ENCODE measurements at regions not wholly inside any gene's neighbourhood (a gene's known extent, or its start where the extent isn't known, plus 50 kb on each side); places are given as distances from the start of the nearest gene placed in this dataset.
A peak's percentile ranks its signal among the peaks of the same experiment; 100 is the strongest.

DNA sequence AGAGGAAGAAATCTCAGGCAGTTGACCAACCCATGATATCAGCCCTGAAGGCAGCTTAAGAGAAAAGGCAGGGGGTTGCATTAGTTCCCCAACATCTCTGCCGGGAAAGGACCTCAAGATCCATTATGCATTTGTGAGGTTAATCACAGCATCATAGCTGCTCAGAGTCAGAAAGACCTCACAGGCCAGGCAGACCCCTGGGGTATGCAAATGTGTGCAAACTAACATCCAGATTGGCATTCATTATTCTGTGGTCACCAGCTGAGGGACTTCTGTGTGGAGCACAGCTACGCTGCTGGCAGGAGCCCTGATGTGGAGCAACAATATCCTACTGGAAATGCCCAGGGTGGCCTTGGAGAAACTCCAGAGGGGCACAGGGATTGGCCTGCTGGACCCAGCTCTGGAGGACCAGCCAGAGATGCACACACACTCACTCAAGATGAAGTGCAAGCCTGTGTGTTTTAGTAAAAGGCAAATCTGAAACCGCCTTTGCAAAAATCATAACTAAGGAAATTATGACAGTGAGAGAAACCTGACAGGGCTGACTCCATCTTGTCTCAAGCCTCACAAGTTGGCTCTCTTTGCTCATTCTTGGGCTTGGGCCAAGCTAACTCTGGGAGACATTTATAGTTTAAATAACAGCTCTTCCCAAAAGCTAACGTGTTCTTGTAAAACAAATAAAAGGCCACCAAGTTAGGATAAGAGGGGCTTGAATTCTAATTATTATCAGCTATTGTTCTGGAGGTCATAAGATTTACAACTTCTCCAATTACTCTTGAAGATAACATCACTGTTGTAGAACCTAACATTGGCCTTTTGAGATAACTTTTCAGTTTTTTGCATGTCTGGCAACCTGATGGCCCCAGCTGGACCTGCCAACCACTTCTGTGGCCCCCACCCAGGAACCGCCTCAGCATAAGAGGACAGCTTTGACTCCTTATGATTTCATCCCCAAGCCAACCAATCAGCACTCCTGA, 257.1 kb downstream of the UACA start:
- no peak for TF ChIP-seq RAD21 (IDR thresholded peaks at IDR 0.05; ENCODE audit: low read depth)
- no peak for TF ChIP-seq TAF1 (IDR thresholded peaks at IDR 0.05; ENCODE audit: low read depth)
- no peak for TF ChIP-seq CEBPB (IDR thresholded peaks at IDR 0.05)
- peak; percentile 1; the same call in 1 of the 2 replicates for TF ChIP-seq EP300 (IDR thresholded peaks at IDR 0.05; ENCODE audit: borderline replicate concordance)
- TF ChIP-seq, protein P1, sequence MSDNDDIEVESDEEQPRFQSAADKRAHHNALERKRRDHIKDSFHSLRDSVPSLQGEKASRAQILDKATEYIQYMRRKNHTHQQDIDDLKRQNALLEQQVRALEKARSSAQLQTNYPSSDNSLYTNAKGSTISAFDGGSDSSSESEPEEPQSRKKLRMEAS (IDR thresholded peaks at IDR 0.05), result no peak
- no peak for TF ChIP-seq FOXM1 (IDR thresholded peaks at IDR 0.05; ENCODE audit: borderline replicate concordance, low read depth)
- TF ChIP-seq, protein P2, sequence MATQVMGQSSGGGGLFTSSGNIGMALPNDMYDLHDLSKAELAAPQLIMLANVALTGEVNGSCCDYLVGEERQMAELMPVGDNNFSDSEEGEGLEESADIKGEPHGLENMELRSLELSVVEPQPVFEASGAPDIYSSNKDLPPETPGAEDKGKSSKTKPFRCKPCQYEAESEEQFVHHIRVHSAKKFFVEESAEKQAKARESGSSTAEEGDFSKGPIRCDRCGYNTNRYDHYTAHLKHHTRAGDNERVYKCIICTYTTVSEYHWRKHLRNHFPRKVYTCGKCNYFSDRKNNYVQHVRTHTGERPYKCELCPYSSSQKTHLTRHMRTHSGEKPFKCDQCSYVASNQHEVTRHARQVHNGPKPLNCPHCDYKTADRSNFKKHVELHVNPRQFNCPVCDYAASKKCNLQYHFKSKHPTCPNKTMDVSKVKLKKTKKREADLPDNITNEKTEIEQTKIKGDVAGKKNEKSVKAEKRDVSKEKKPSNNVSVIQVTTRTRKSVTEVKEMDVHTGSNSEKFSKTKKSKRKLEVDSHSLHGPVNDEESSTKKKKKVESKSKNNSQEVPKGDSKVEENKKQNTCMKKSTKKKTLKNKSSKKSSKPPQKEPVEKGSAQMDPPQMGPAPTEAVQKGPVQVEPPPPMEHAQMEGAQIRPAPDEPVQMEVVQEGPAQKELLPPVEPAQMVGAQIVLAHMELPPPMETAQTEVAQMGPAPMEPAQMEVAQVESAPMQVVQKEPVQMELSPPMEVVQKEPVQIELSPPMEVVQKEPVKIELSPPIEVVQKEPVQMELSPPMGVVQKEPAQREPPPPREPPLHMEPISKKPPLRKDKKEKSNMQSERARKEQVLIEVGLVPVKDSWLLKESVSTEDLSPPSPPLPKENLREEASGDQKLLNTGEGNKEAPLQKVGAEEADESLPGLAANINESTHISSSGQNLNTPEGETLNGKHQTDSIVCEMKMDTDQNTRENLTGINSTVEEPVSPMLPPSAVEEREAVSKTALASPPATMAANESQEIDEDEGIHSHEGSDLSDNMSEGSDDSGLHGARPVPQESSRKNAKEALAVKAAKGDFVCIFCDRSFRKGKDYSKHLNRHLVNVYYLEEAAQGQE (IDR thresholded peaks at IDR 0.05; ENCODE audit: low read depth), result no peak
- TF ChIP-seq, protein P3, sequence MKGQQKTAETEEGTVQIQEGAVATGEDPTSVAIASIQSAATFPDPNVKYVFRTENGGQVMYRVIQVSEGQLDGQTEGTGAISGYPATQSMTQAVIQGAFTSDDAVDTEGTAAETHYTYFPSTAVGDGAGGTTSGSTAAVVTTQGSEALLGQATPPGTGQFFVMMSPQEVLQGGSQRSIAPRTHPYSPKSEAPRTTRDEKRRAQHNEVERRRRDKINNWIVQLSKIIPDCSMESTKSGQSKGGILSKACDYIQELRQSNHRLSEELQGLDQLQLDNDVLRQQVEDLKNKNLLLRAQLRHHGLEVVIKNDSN (IDR thresholded peaks at IDR 0.05), result no peak
- no peak for TF ChIP-seq TCF12 (IDR thresholded peaks at IDR 0.05; ENCODE audit: low read depth)

Measured in Ishikawa (cell line).